Naive thymus-derived CD4-positive, alpha-beta T cell (primary cell): ENCODE measurements at regions not wholly inside any gene's neighbourhood (a gene's known extent, or its start where the extent isn't known, plus 50 kb on each side); places are given as distances from the start of the nearest gene placed in this dataset.

ENCODE experiments used
- ATAC-seq: fragments of 150-1000 bp; cut with Tn5 transposase; 2 replicates; pipeline ENCODE4 v1.10.0; 2021; ENCODE audit warnings: mild to moderate bottlenecking, moderate library complexity
- CTCF ChIA-PET: fragments of 350-600 bp; sonication (Branson Sonifier 250); formaldehyde crosslinking; loops from one replicate; lab custom pipeline; 2021; ENCODE audit warnings: antibody characterized with exemption; lab: Charles Lee
- POLR2A ChIA-PET: fragments of 350-600 bp; sonication (Branson Sonifier 250); formaldehyde crosslinking; loops from one replicate; lab custom pipeline; 2021; ENCODE audit warnings: antibody characterized with exemption, inconsistent platforms; lab: Charles Lee
- DNase-seq, 9 donors: peaks; one replicate each; pipeline versions ENCODE4 v3.0.0 to v3.0.0-alpha.2; 2020 to 2022; ENCODE audit warnings: mixed read lengths in 1 of 9
- H3K27ac ChIP-seq: one replicate; pipeline ENCODE4 v1.7.0; 2013; ENCODE audit warnings: mild to moderate bottlenecking, low read depth, low read length, moderate library complexity
- H3K27me3 ChIP-seq, 2 donors: one replicate each; pipeline ENCODE4 v1.7.0; 2013; ENCODE audit warnings: low read length in 2 of 2, mild to moderate bottlenecking in 2 of 2, moderate library complexity in 2 of 2; ENCODE audit not compliant: control insufficient read depth in 2 of 2, insufficient read depth in 2 of 2
- H3K36me3 ChIP-seq, 3 experiments: 1 replicate in 2 of 3; 2 replicates in 1 of 3; pipeline ENCODE4 v1.7.0; 2013; ENCODE audit warnings: low read length in 3 of 3, mild to moderate bottlenecking in 3 of 3, moderate library complexity in 1 of 3; ENCODE audit not compliant: insufficient read depth in 3 of 3, control insufficient read depth in 2 of 3
- H3K4me1 ChIP-seq, 2 donors: one replicate each; pipeline ENCODE4 v1.7.0; 2013; ENCODE audit warnings: low read length in 2 of 2, mild to moderate bottlenecking in 2 of 2, moderate library complexity in 1 of 2; ENCODE audit not compliant: control insufficient read depth in 2 of 2, insufficient read depth in 2 of 2
- H3K4me3 ChIP-seq: 2 replicates; pipeline ENCODE4 v1.7.0; 2013; ENCODE audit warnings: mild to moderate bottlenecking, low read length
- H3K9me3 ChIP-seq, 3 experiments: 1 replicate in 2 of 3; 2 replicates in 1 of 3; pipeline ENCODE4 v1.7.0; 2013; ENCODE audit warnings: low read length in 3 of 3; ENCODE audit not compliant: control insufficient read depth in 2 of 3
- H3K27ac Mint-ChIP-seq, 9 donors: one replicate each; pipeline ENCODE4 v1.8.0; 2020 to 2022; ENCODE audit warnings: mixed read lengths in 9 of 9, mild to moderate bottlenecking in 8 of 9, moderate library complexity in 5 of 9, inconsistent platforms in 2 of 9
- H3K27me3 Mint-ChIP-seq, 5 donors: one replicate each; pipeline ENCODE4 v1.8.0; 2021 to 2022; ENCODE audit warnings: mixed read lengths in 5 of 5, mild to moderate bottlenecking in 1 of 5
- H3K36me3 Mint-ChIP-seq, 5 donors: one replicate each; pipeline ENCODE4 v1.8.0; 2020 to 2022; ENCODE audit warnings: mixed read lengths in 5 of 5, mild to moderate bottlenecking in 3 of 5, inconsistent platforms in 1 of 5
- H3K4me1 Mint-ChIP-seq, 7 donors: one replicate each; pipeline ENCODE4 v1.8.0; 2020 to 2022; ENCODE audit warnings: mixed read lengths in 7 of 7, mild to moderate bottlenecking in 3 of 7, inconsistent platforms in 1 of 7
- H3K4me3 Mint-ChIP-seq, 10 donors: one replicate each; pipeline ENCODE4 v1.8.0; 2020 to 2022; ENCODE audit warnings: mild to moderate bottlenecking in 10 of 10, mixed read lengths in 10 of 10, moderate library complexity in 6 of 10, inconsistent platforms in 2 of 10
- H3K9me3 Mint-ChIP-seq, 11 donors: one replicate each; pipeline ENCODE4 v1.8.0; 2020 to 2022; ENCODE audit warnings: mixed read lengths in 11 of 11, mild to moderate bottlenecking in 4 of 11, inconsistent platforms in 1 of 11, moderate library complexity in 1 of 11
- intact Hi-C, 2 donors: fragments of 100-400 bp; cut with micrococcal nuclease; formaldehyde crosslinking; loops; one replicate each; pipeline ENCODE4 v1.15.1; 2023

- no peaks in the 10 kb centered on the region for H3K4me1 ChIP-seq
- Mint-ChIP-seq H3K27me3 (no peaks in the 10 kb centered on the region), H3K4me3 (no peak overlapping the region), H3K9me3 (peaks cover 0 to 3% (median 0%) of the 10 kb centered on the region in 11 donors), H3K27ac (peak overlapping the region in 1 of 9 donors; percentile 15), H3K4me1 (peaks cover 0 to 39% (median 4%) of the 10 kb centered on the region in 7 donors), H3K36me3 (no peaks in the 10 kb centered on the region)
- ChIA-PET POLR2A (no interaction called here), CTCF (no interaction called here)
- no peak overlapping the region for H3K4me3 ChIP-seq
- no peaks in the 10 kb centered on the region for H3K9me3 ChIP-seq
- no peaks in the 10 kb centered on the region for H3K36me3 ChIP-seq
- ATAC-seq (no peak), DNase-seq (no peak)
- no peak overlapping the region for H3K27ac ChIP-seq
- no peaks in the 10 kb centered on the region for H3K27me3 ChIP-seq
- intact Hi-C loops = loop anchor here in 1 of 2 donors (5.0 kb wide), 1 partner anchor 117 kb away; no protein-coding TSS in a partner anchor
Observed at GRCh38 chr10:110429301-110429700, 68.4 kb upstream of the DUSP5 start.

GRCh38 chr10:110430340-110431273 lies 67.1 kb upstream of the DUSP5 start:
- H3K4me3 Mint-ChIP-seq = no peak overlapping the region
- H3K9me3 Mint-ChIP-seq = peaks cover 0 to 3% (median 0%) of the 10 kb centered on the region in 11 donors
- no peaks in the 10 kb centered on the region for H3K27me3 Mint-ChIP-seq
- intact Hi-C loops = no loop called here
- no peaks in the 10 kb centered on the region for H3K27me3 ChIP-seq
- ChIA-PET CTCF (no interaction called here), POLR2A (no interaction called here)
- H3K9me3 ChIP-seq = no peaks in the 10 kb centered on the region
- no peaks in the 10 kb centered on the region for H3K4me1 ChIP-seq
- H3K4me1 Mint-ChIP-seq = peaks cover 0 to 38% (median 4%) of the 10 kb centered on the region in 7 donors
- DNase-seq (no peak), ATAC-seq (no peak)
- no peaks in the 10 kb centered on the region for H3K36me3 Mint-ChIP-seq
- H3K4me3 ChIP-seq = no peak overlapping the region
- H3K27ac ChIP-seq = no peak overlapping the region
- H3K27ac Mint-ChIP-seq = no peak overlapping the region
- H3K36me3 ChIP-seq = no peaks in the 10 kb centered on the region

GRCh38 chr10:110431659-110432058 lies 66.0 kb upstream of the DUSP5 start:
- CTCF ChIA-PET = no interaction called here
- peaks cover 0 to 29% (median 4%) of the 10 kb centered on the region in 7 donors for H3K4me1 Mint-ChIP-seq

GRCh38 chr10:110432084-110432483 lies 65.6 kb upstream of the DUSP5 start:
- Mint-ChIP-seq H3K9me3 (peaks cover 0 to 3% (median 0%) of the 10 kb centered on the region in 11 donors), H3K27me3 (no peaks in the 10 kb centered on the region), H3K27ac (no peak overlapping the region), H3K36me3 (no peaks in the 10 kb centered on the region), H3K4me1 (peaks cover 0 to 25% (median 4%) of the 10 kb centered on the region in 7 donors), H3K4me3 (no peak overlapping the region)
- no peaks in the 10 kb centered on the region for H3K4me1 ChIP-seq
- no peak overlapping the region for H3K4me3 ChIP-seq
- H3K27ac ChIP-seq = no peak overlapping the region
- intact Hi-C loops = no loop called here
- H3K27me3 ChIP-seq = no peaks in the 10 kb centered on the region
- H3K9me3 ChIP-seq = no peaks in the 10 kb centered on the region
- CTCF ChIA-PET = no interaction called here
- no peaks in the 10 kb centered on the region for H3K36me3 ChIP-seq
- no peak for ATAC-seq
- POLR2A ChIA-PET = interaction anchor here (0.5 kb wide), 1 partner anchor 1151 kb away, joined by 3 read pairs; no protein-coding TSS in a partner anchor
- DNase-seq = no peak

More at GRCh38 chr10:110431659-110432058, 66.0 kb upstream of the DUSP5 start:
- Histone ChIP-seq H3K36me3 (no peaks in the 10 kb centered on the region), H3K4me1 (no peaks in the 10 kb centered on the region), H3K4me3 (no peak overlapping the region), H3K27me3 (no peaks in the 10 kb centered on the region), H3K27ac (no peak overlapping the region), H3K9me3 (no peaks in the 10 kb centered on the region)
- H3K36me3 Mint-ChIP-seq = no peaks in the 10 kb centered on the region
- POLR2A ChIA-PET = no interaction called here
- H3K27me3 Mint-ChIP-seq = no peaks in the 10 kb centered on the region
- H3K4me3 Mint-ChIP-seq = no peak overlapping the region
- H3K9me3 Mint-ChIP-seq = peaks cover 0 to 3% (median 0%) of the 10 kb centered on the region in 11 donors
- DNase-seq = no peak
- no peak for ATAC-seq
- intact Hi-C loops = no loop called here
- peak overlapping the region in 1 of 9 donors; percentile 9 for H3K27ac Mint-ChIP-seq

- H3K27me3 ChIP-seq = no peaks in the 10 kb centered on the region
- Mint-ChIP-seq H3K36me3 (no peaks in the 10 kb centered on the region), H3K4me3 (no peak overlapping the region), H3K9me3 (peaks cover 0 to 3% (median 0%) of the 10 kb centered on the region in 11 donors), H3K27me3 (no peaks in the 10 kb centered on the region), H3K27ac (no peak overlapping the region), H3K4me1 (peaks cover 0 to 23% (median 4%) of the 10 kb centered on the region in 7 donors)
- no peak for DNase-seq
- intact Hi-C loops = no loop called here
- no peaks in the 10 kb centered on the region for H3K4me1 ChIP-seq
- H3K4me3 ChIP-seq = no peak overlapping the region
- ATAC-seq = no peak
- ChIA-PET CTCF (no interaction called here), POLR2A (no interaction called here)
- no peaks in the 10 kb centered on the region for H3K36me3 ChIP-seq
- H3K9me3 ChIP-seq = no peaks in the 10 kb centered on the region
- H3K27ac ChIP-seq = no peak overlapping the region
Observed at GRCh38 chr10:110432814-110433565, 64.7 kb upstream of the DUSP5 start.

GRCh38 chr10:110433740-110434139 lies 64.0 kb upstream of the DUSP5 start:
- H3K9me3 ChIP-seq = no peaks in the 10 kb centered on the region
- Mint-ChIP-seq H3K9me3 (peaks cover 0 to 3% (median 0%) of the 10 kb centered on the region in 11 donors), H3K4me3 (no peak overlapping the region), H3K27ac (peak overlapping the region in 1 of 9 donors; percentile 66), H3K27me3 (no peaks in the 10 kb centered on the region), H3K4me1 (peaks cover 0 to 20% (median 4%) of the 10 kb centered on the region in 7 donors), H3K36me3 (no peaks in the 10 kb centered on the region)
- intact Hi-C loops = no loop called here
- H3K4me3 ChIP-seq = no peak overlapping the region
- no peaks in the 10 kb centered on the region for H3K4me1 ChIP-seq
- no peaks in the 10 kb centered on the region for H3K27me3 ChIP-seq
- ATAC-seq (no peak), DNase-seq (no peak)
- no peaks in the 10 kb centered on the region for H3K36me3 ChIP-seq
- POLR2A ChIA-PET = no interaction called here
- CTCF ChIA-PET = no interaction called here
- H3K27ac ChIP-seq = no peak overlapping the region
